NT2/D1 (cell line): ENCODE measurements at regions not wholly inside any gene's neighbourhood (a gene's known extent, or its start where the extent isn't known, plus 50 kb on each side); places are given as distances from the start of the nearest gene placed in this dataset.

Source experiments
- DNase-seq: peaks from one replicate; pipeline ENCODE4 v3.0.0-alpha.2; 2011; ENCODE audit warnings: low read depth, low spot score
- H3K27me3 ChIP-seq: 2 replicates; pipeline ENCODE4 v1.6.0; 2011; ENCODE audit warnings: mild to moderate bottlenecking; ENCODE audit not compliant: insufficient read length, insufficient read depth
- H3K36me3 ChIP-seq: 2 replicates; pipeline ENCODE4 v1.6.1; 2011; ENCODE audit warnings: mild to moderate bottlenecking, low read length, mixed read lengths; ENCODE audit not compliant: insufficient read depth, insufficient read length
- H3K4me1 ChIP-seq: 2 replicates; pipeline ENCODE4 v1.5.1; 2011; ENCODE audit not compliant: insufficient read depth, insufficient read length
- H3K4me3 ChIP-seq: 2 replicates; pipeline ENCODE4 v1.5.1; 2011; ENCODE audit warnings: low read depth; ENCODE audit not compliant: insufficient read length
- H3K9ac ChIP-seq: 2 replicates; pipeline ENCODE4 v1.6.0; 2011; ENCODE audit warnings: low read depth; ENCODE audit not compliant: insufficient read length
- H3K9me3 ChIP-seq: 2 replicates; pipeline ENCODE4 v1.5.1; 2011; ENCODE audit warnings: mild to moderate bottlenecking, low read length; ENCODE audit not compliant: insufficient read depth
- SUZ12 ChIP-seq: IDR thresholded peaks from 2 replicates; pipeline ENCODE4 v1.6.1; 2011; ENCODE audit not compliant: insufficient read length, insufficient read depth; ENCODE audit errors: extremely low read depth
- YY1 ChIP-seq: IDR thresholded peaks from 2 replicates; pipeline ENCODE4 v1.6.1; 2011; ENCODE audit not compliant: insufficient read length, insufficient read depth
- ZNF274 ChIP-seq: IDR thresholded peaks from 2 replicates; pipeline ENCODE4 v1.6.1; 2011; ENCODE audit warnings: mild to moderate bottlenecking, low read depth, low read length

DNA sequence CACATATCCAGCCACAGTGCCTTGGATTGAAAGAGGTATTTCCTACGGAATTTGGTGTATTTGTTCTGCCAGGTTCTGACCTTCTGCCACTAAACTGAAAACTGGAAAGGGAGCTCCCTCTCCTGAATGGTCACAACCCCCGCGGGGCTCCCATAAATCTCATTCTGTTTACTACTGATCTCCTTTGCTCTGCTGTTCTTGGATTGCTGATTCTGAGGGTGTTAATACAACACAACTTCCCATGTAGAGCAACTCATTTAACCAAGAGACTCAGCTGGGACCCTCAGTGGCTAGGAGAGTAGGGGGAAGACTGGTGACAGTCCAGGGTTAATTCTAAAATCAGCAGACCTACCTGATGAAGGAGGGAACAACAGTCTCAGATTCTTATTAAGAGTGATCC lies 662.9 kb downstream of the INHBA start:
- TF ChIP-seq SUZ12 (no peak), YY1 (no peak), ZNF274 (no peak)

DNA sequence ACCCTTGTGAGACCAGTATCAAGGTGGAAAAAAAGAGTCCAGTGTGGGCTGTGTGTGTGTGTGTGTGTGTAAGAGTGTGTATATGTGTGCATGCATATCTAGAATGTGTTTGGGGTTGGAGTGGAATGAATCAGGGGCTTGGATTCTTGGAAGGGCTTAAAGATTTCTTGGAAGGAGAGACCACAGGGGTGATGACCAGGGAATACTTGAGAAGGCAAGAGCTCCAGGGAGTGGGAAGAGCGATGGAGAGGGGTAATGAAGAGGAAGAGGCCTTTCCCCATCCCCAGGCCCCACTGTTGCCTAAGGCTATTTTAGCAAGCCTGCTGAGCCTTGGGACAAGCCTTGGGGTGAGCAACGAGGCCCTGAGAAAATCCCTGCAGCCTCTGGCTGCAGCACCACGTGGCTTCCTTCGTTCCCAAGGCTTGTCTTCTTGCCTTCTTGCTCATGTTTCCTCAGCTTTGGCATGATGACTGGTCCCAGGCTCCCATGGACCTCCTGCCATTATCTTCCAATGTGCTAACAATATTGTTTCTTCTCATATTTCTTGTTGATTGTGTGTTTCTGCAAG lies 663.4 kb downstream of the INHBA start:
- no peak overlapping the region for H3K9ac ChIP-seq
- no peak overlapping the region for H3K4me3 ChIP-seq
- TF ChIP-seq ZNF274 (no peak), YY1 (no peak), SUZ12 (no peak)
- DNase-seq, result no peak
- peaks cover 14% of the 10 kb centered on the region for H3K9me3 ChIP-seq
- no peaks in the 10 kb centered on the region for H3K36me3 ChIP-seq
- no peaks in the 10 kb centered on the region for H3K4me1 ChIP-seq
- no peaks in the 10 kb centered on the region for H3K27me3 ChIP-seq

More for the DNA sequence above, 662.9 kb downstream of the INHBA start:
- H3K9ac ChIP-seq, result no peak overlapping the region
- no peaks in the 10 kb centered on the region for H3K36me3 ChIP-seq
- H3K27me3 ChIP-seq, result no peaks in the 10 kb centered on the region
- peaks cover 15% of the 10 kb centered on the region for H3K9me3 ChIP-seq
- no peak overlapping the region for H3K4me3 ChIP-seq
- DNase-seq, result no peak
- H3K4me1 ChIP-seq, result no peaks in the 10 kb centered on the region

DNA sequence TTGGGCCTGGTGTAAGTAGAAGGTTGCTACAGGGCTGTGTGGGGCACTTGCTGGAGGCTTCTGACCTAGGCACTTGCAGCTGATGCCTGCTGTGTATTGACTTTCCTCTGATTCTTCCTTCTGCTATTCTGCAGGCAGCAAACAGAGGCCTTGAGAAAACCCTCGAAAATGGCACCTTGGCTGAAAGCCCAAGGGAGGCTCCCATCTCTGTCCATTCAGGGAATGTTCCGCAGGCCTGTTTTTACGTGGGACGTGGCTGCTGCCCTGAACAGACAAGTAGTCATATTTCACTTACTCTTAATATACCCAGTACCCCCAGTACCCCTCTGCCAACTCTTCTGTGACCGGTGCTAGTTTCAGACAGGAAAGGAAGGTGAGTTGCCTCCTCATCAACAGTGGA lies 664.7 kb downstream of the INHBA start:
- no peaks in the 10 kb centered on the region for H3K36me3 ChIP-seq
- H3K27me3 ChIP-seq, result no peaks in the 10 kb centered on the region
- H3K4me3 ChIP-seq, result no peak overlapping the region
- TF ChIP-seq YY1, result no peak
- TF ChIP-seq SUZ12, result no peak
- no peak for TF ChIP-seq ZNF274
- no peak for DNase-seq
- H3K9me3 ChIP-seq, result peaks cover 2% of the 10 kb centered on the region; the same call in 1 of the 2 replicates
- no peaks in the 10 kb centered on the region for H3K4me1 ChIP-seq
- no peak overlapping the region for H3K9ac ChIP-seq

DNA sequence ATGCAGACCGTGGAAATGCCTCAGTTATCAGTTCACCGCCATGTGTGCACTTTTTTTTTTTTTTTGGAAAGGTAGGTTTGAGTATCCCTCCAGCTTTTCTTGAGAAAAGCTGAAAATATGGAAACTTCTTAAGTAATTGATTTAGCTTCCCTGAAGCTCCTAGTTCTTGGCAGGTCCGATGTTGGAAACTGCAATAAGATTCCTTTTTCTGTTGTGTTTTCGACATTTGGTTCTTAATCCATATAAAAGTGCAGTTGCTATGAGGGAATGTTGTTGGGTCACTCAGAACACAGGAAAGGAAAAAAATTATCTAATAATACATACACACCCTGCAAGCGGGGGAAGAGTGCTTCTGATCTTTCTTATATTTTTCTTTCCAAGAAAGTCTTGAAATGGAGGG lies 665.2 kb downstream of the INHBA start:
- Histone ChIP-seq H3K9ac (no peak overlapping the region), H3K27me3 (no peaks in the 10 kb centered on the region), H3K4me1 (no peaks in the 10 kb centered on the region), H3K36me3 (no peaks in the 10 kb centered on the region), H3K4me3 (no peak overlapping the region), H3K9me3 (no peaks in the 10 kb centered on the region)
- no peak for DNase-seq
- TF ChIP-seq SUZ12, result no peak
- no peak for TF ChIP-seq YY1
- TF ChIP-seq ZNF274, result no peak

DNA sequence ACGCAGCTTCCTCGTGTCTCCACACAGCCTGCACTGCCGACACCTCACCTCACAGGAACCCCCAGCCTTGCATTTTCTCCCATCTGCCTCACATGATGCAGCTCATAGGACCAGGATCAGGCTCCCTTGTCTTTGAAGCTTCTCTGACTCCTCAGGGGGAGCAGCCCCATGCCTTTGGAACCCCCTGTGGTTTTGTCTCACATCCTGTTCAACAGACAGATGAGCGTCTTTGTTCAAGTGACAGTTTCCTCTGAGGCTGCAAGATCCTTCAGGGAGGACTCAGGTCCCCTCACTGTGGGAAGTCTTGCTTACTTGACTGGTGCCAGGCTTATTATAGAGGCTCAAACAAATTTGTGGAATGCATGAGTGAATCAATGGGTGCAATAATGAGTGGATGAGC lies 667.1 kb downstream of the INHBA start:
- Histone ChIP-seq H3K27me3 (no peaks in the 10 kb centered on the region), H3K9ac (no peak overlapping the region), H3K4me3 (no peak overlapping the region), H3K9me3 (no peaks in the 10 kb centered on the region), H3K4me1 (no peaks in the 10 kb centered on the region), H3K36me3 (no peaks in the 10 kb centered on the region)
- DNase-seq, result no peak
- TF ChIP-seq SUZ12, result no peak
- no peak for TF ChIP-seq ZNF274
- TF ChIP-seq YY1, result no peak

DNA sequence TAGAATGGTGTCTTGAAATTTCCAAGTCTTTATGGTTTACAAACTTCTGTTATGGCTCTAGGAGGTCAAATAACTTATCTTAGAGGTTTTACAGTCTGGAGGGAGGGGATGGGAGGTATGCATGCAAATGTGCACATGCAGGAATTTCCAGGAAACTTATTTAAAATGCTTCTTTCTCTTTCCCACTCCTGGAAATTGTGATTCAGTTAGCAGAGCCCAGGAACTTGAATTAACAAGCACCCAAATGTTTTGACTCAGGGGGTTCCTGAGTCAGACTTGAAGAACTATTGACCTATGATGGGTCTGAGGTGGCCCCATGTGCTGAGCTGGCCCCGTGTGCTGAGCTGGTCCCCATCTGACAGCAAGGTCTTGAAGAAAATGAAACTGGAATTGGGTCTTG lies 669.4 kb downstream of the INHBA start:
- no peak overlapping the region for H3K4me3 ChIP-seq
- no peaks in the 10 kb centered on the region for H3K27me3 ChIP-seq
- no peaks in the 10 kb centered on the region for H3K36me3 ChIP-seq
- no peak overlapping the region for H3K9ac ChIP-seq
- DNase-seq, result no peak
- H3K9me3 ChIP-seq, result no peaks in the 10 kb centered on the region
- no peaks in the 10 kb centered on the region for H3K4me1 ChIP-seq
- no peak for TF ChIP-seq SUZ12
- no peak for TF ChIP-seq ZNF274
- no peak for TF ChIP-seq YY1

DNA sequence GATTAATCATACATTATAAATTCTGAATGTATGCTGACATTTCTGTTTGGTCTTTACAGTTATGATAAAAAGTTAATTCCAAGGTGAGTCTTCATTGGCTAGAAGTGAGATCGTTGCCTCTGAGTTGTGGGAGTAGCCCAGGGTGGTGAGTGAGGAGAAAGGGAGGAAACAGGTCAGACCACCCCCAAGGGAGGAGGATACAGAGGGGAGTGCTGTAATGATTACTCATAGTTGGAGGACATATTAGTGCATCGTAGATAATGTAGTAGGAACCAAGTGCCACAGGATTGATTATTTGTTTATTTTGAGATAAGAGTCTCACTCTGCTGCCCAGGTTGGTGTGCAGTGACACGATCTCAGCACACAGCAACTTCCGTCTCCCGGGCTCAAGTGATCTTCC lies 672.2 kb downstream of the INHBA start:
- H3K4me3 ChIP-seq, result no peak overlapping the region
- no peaks in the 10 kb centered on the region for H3K4me1 ChIP-seq
- no peaks in the 10 kb centered on the region for H3K27me3 ChIP-seq
- DNase-seq, result no peak
- H3K9ac ChIP-seq, result no peak overlapping the region
- no peaks in the 10 kb centered on the region for H3K9me3 ChIP-seq
- H3K36me3 ChIP-seq, result no peaks in the 10 kb centered on the region
- TF ChIP-seq YY1 (no peak), SUZ12 (no peak), ZNF274 (no peak)
